ENCODE measurements at regions not wholly inside any gene's neighbourhood (a gene's known extent, or its start where the extent isn't known, plus 50 kb on each side); places are given as distances from the start of the nearest gene placed in this dataset.

DNA sequence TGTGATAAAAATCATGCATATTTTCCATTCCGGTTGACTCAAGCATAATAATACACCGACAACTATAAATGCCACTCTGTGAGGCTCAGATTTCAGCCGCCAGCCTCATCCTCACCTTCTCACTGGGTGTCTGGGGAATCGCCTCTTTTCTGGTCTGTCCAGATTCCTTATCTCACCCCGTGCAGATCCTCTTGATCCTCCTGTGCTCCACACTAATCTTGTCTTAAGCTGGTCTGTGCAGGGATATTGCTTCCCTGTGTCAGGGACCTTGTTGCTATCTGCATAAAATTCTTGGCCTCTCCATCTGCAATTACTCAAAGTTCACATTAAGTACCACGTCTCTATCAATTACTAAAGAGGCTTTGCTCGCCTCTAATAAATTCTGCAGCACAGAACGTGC, 116.6 kb upstream of the SPACA7 start:
- TF ChIP-seq EZH2phosphoT487 (IDR thresholded peaks at IDR 0.05; ENCODE audit: insufficient read depth, low read depth) (no peak), EZH2 (IDR thresholded peaks at IDR 0.05; ENCODE audit: insufficient read depth, poor library complexity, severe bottlenecking) (no peak)
